Thoracic aorta (tissue), 2 donors: ENCODE measurements at regions not wholly inside any gene's neighbourhood (a gene's known extent, or its start where the extent isn't known, plus 50 kb on each side); places are given as distances from the start of the nearest gene placed in this dataset.
"Not testable (repeated sequence)": the region's sequence is repeated elsewhere in the genome, so short reads cannot be mapped to it uniquely, and the experiment has no call there.

Experiments
- ATAC-seq: fragments of 150-250 bp; one replicate; pipeline ENCODE4 v1.8.0; 2017; ENCODE audit warnings: low read depth; ENCODE audit not compliant: insufficient number of reproducible peaks, low FRiP score
- DNase-seq: peaks from one replicate; pipeline ENCODE4 v3.0.0-alpha.2; 2020; ENCODE audit warnings: low spot score
- H3K27ac ChIP-seq, 2 donors: fragments of 200-600 bp; sonication (generic); 1 replicate in 1 of 2; 2 replicates in 1 of 2; pipeline ENCODE4 v1.5.1; 2016; ENCODE audit warnings: mild to moderate bottlenecking in 2 of 2, moderate library complexity in 2 of 2
- H3K27me3 ChIP-seq: fragments of 200-600 bp; sonication (generic); replicated peaks from 2 replicates; pipeline ENCODE4 v1.6.0; 2016; ENCODE audit warnings: mild to moderate bottlenecking; ENCODE audit not compliant: insufficient read depth
- H3K36me3 ChIP-seq: fragments of 200-600 bp; sonication (generic); one replicate; pipeline ENCODE4 v1.5.1; 2016
- H3K4me1 ChIP-seq, 2 donors: fragments of 200-600 bp; sonication (generic); 1 replicate in 1 of 2; 2 replicates in 1 of 2; pipeline versions ENCODE4 v1.5.1 to v1.6.0; 2016; ENCODE audit warnings: low read depth in 2 of 2, mild to moderate bottlenecking in 1 of 2; ENCODE audit not compliant: control insufficient read depth in 1 of 2
- H3K4me3 ChIP-seq: fragments of 200-600 bp; sonication (generic); 2 replicates; pipeline ENCODE4 v1.5.1; 2016; ENCODE audit warnings: mild to moderate bottlenecking
- H3K9me3 ChIP-seq: fragments of 200-600 bp; sonication (generic); 2 replicates; pipeline ENCODE4 v1.5.1; 2016
- TF ChIP-seq, protein P1 (sequence below): fragments of 200-600 bp; sonication (generic); IDR thresholded peaks from one replicate; pipeline ENCODE4 v1.5.1; 2019; ENCODE audit warnings: antibody characterized with exemption

DNA sequence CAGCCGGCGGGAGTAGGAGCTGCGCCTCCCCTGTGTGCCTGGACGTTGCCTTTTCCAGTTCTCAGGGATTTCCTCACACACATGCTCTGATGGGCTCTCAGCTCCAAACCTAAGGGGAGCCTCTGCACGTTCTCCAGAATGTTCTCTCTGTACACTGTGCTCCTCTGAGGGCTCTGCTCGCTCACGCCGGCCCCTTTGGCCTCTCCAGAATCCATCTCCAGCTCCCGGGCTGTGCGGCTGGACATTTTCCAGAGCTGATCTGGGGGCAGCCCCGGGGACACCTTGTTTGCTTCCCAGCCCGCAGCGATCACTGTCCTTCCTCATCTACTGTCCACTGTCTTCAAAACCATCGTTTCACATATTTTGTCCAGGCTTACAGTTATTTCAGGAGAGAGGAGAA, 245.4 kb upstream of the HDAC4 start:
- Histone ChIP-seq H3K4me3 (no peak overlapping the region), H3K27me3 (no peaks in the 10 kb centered on the region), H3K36me3 (no peaks in the 10 kb centered on the region), H3K9me3 (no peaks in the 10 kb centered on the region), H3K4me1 (no peaks in the 10 kb centered on the region), H3K27ac (no peak overlapping the region)
- no peak for DNase-seq
- TF ChIP-seq, protein P1, sequence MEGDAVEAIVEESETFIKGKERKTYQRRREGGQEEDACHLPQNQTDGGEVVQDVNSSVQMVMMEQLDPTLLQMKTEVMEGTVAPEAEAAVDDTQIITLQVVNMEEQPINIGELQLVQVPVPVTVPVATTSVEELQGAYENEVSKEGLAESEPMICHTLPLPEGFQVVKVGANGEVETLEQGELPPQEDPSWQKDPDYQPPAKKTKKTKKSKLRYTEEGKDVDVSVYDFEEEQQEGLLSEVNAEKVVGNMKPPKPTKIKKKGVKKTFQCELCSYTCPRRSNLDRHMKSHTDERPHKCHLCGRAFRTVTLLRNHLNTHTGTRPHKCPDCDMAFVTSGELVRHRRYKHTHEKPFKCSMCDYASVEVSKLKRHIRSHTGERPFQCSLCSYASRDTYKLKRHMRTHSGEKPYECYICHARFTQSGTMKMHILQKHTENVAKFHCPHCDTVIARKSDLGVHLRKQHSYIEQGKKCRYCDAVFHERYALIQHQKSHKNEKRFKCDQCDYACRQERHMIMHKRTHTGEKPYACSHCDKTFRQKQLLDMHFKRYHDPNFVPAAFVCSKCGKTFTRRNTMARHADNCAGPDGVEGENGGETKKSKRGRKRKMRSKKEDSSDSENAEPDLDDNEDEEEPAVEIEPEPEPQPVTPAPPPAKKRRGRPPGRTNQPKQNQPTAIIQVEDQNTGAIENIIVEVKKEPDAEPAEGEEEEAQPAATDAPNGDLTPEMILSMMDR, result no peak
- no peak for ATAC-seq

DNA sequence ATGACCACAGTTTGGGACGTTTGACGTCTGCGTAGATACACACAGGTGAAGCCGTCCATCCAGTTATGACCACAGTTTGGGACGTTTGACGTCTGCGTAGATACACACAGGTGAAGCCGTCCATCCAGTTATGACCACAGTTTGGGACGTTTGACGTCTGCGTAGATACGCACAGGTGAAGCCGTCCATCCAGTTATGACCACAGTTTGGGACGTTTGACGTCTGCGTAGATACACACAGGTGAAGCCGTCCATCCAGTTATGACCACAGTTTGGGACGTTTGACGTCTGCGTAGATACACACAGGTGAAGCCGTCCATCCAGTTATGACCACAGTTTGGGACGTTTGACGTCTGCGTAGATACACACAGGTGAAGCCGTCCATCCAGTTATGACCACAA, 243.8 kb upstream of the HDAC4 start:
- H3K27ac ChIP-seq, H3K9me3 ChIP-seq, H3K36me3 ChIP-seq, H3K4me3 ChIP-seq, H3K27me3 ChIP-seq, H3K4me1 ChIP-seq, ATAC-seq, DNase-seq: not testable (repeated sequence)

DNA sequence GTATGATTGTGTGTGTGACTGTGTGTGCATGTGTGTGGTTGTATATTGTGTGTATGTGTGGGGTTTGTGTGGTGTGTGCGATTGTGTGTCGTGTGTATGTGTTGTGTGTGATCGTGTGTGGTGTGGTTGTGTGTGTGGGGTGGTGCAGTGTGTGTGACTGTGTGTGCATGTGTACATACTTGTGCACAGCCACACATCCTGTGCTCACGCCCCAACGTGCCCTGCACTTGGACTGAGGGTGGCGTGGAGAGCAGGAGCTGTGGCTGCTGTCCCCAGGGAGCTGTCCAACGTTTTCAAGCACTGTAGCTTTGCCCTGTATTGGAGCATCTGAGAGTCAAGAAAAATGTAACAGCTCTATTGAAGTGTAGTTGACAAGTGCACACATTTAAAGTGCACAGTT, 243.2 kb upstream of the HDAC4 start:
- no peak for DNase-seq
- ATAC-seq, result no peak
- Histone ChIP-seq H3K27me3 (no peaks in the 10 kb centered on the region), H3K27ac (no peak overlapping the region), H3K4me3 (no peak overlapping the region), H3K4me1 (no peaks in the 10 kb centered on the region), H3K36me3 (no peaks in the 10 kb centered on the region), H3K9me3 (no peaks in the 10 kb centered on the region)
- TF ChIP-seq, protein P1, result no peak

DNA sequence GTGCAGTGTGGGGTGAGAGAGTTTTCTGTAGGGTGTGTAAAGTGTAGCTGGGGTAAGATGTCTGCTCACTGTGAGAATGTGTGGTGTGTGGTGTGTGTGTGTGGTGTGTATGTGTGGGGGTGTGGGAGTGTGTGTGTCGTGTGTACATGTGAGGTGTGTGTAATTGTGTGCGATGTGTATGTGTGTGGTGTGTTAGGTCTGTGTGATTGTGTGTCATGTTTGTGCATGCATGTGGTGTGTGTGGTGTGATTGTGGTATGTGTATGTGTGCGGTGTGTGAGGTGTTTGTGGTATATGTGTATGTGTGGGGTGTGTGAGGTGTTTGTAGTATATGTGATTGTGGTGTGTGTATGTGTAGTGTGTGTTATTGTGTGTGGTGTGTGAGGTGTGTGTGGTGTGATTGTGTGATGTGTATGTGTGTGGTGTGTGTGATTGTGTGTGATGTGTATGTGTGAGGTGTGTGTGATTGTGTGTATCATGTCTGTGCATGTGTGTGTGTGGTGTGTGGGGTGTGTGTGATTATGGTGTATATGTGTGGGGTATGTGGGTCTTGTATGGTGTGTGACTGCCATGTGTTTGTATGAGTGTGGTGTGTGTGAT, 241.7 kb upstream of the HDAC4 start:
- TF ChIP-seq, protein P1, result no peak

DNA sequence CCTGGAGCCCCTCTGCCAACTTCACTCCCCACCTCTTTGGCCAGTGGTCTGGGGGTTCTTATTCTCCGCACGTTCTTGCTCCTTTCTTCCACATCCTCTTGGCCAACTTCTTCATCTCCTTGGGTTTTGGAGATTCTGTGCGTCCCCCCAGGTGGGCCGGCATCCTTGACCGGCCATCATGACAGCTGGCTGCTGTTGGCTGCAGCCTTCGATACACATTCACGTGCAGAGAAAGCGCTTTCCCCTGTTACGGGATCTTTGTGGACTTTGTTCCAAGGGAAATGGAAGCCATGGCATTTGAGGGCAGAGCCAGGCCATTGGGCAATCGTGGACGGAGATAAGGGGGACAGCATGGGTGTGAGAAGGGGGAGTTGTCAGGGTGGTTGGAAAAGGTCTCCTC, 241.1 kb upstream of the HDAC4 start:
- ATAC-seq, H3K27me3 ChIP-seq, DNase-seq: not testable (repeated sequence)

More for the DNA sequence above, 241.7 kb upstream of the HDAC4 start:
- Histone ChIP-seq H3K9me3 (no peaks in the 10 kb centered on the region), H3K4me3 (no peak overlapping the region), H3K4me1 (no peaks in the 10 kb centered on the region), H3K36me3 (no peaks in the 10 kb centered on the region), H3K27me3 (no peaks in the 10 kb centered on the region), H3K27ac (no peak overlapping the region)
- ATAC-seq (no peak), DNase-seq (no peak)

DNA sequence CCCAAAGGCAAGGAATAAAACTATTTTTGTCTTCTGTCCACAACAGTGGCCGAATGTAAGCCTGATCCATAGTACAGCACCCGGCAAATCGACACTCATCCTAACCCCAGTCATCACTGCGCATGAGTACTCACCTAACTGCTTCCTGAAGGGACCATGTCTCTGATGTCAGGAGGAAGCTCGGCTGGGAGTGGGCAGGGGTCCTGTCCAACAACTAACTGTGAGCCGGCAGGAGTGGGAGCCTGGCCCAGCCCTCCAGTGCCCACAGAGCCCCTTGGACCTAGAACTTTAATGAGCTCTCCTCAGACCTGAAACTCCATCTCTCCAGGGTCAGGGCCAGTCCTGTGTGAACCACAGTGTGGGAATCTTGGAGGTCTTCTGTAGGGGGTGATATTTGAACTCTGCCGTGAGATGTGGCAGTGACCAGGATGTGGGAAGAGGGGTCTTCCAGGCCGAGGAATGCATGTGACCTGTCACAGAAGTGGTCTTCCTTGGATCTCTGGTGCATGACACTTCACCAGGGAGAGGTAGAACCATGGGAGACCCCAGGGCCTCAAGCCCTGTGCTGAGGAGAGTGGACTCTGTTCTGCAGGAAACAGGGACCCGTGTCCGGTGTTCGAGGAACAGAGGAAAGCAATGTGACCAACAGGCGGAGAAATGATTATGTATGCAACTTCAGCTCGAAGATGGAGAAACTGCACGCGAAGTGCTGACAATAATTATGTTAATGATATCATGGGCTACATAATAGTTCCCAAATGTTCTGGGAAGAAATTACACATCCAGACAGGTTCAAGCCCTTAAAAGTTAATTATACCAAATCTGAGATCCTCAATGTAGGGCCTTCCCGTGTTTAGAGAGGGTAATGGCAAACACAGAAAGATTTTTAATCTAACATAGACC, 240.1 kb upstream of the HDAC4 start:
- Histone ChIP-seq H3K36me3 (no peaks in the 10 kb centered on the region), H3K27me3 (no peaks in the 10 kb centered on the region), H3K9me3 (no peaks in the 10 kb centered on the region), H3K4me3 (no peak overlapping the region), H3K4me1 (no peaks in the 10 kb centered on the region), H3K27ac (no peak overlapping the region)
- TF ChIP-seq, protein P1, result no peak
- ATAC-seq, result no peak
- DNase-seq, result no peak

More for the DNA sequence above, 241.1 kb upstream of the HDAC4 start:
- H3K4me1 ChIP-seq, H3K4me3 ChIP-seq, H3K9me3 ChIP-seq, H3K36me3 ChIP-seq, H3K27ac ChIP-seq: not testable (repeated sequence)
